Astrocyte (in vitro differentiated cells and primary cell): ENCODE measurements at regions not wholly inside any gene's neighbourhood (a gene's known extent, or its start where the extent isn't known, plus 50 kb on each side); places are given as distances from the start of the nearest gene placed in this dataset.

Source experiments
- DNase-seq: peaks from one replicate; pipeline ENCODE4 v3.0.0-alpha.2; 2010; ENCODE audit warnings: low read depth
- FAIRE-seq: peaks from 2 replicates; lab custom pipeline; 2011; peaks lifted over from hg19 to GRCh38; lab: Jason Lieb, UNC
- H2AFZ ChIP-seq: 2 replicates; pipeline ENCODE4 v1.6.0; 2012; ENCODE audit warnings: low read depth, low read length, inconsistent platforms
- H3K27ac ChIP-seq: 2 replicates; pipeline ENCODE4 v1.5.1; 2011; ENCODE audit warnings: low read depth, low read length, inconsistent platforms
- H3K27me3 ChIP-seq: 2 replicates; pipeline ENCODE4 v1.6.0; 2011; ENCODE audit warnings: low read length, inconsistent platforms; ENCODE audit not compliant: insufficient read depth
- H3K36me3 ChIP-seq: 2 replicates; pipeline ENCODE4 v1.5.1; 2011; ENCODE audit warnings: low read length, inconsistent platforms; ENCODE audit not compliant: insufficient read depth
- H3K4me1 ChIP-seq: 2 replicates; pipeline ENCODE4 v1.5.1; 2011; ENCODE audit warnings: low read length, inconsistent platforms; ENCODE audit not compliant: insufficient read depth
- H3K4me2 ChIP-seq: 2 replicates; pipeline ENCODE4 v1.6.0; 2012; ENCODE audit warnings: low read length, inconsistent platforms
- H3K4me3 ChIP-seq: 2 replicates; pipeline ENCODE4 v1.5.1; 2011; ENCODE audit warnings: low read depth, mild to moderate bottlenecking, low read length, inconsistent platforms; ENCODE audit not compliant: insufficient read depth
- H3K79me2 ChIP-seq: 2 replicates; pipeline ENCODE4 v1.6.0; 2012; ENCODE audit warnings: mild to moderate bottlenecking, low read length, inconsistent platforms; ENCODE audit not compliant: insufficient read depth
- H3K9ac ChIP-seq: 2 replicates; pipeline ENCODE4 v1.6.0; 2012; ENCODE audit warnings: mild to moderate bottlenecking, low read length, inconsistent platforms
- H3K9me3 ChIP-seq: 2 replicates; pipeline ENCODE4 v1.5.1; 2012; ENCODE audit warnings: low read depth, mild to moderate bottlenecking, low read length, inconsistent platforms; ENCODE audit not compliant: insufficient read depth
- H4K20me1 ChIP-seq: 2 replicates; pipeline ENCODE4 v1.6.0; 2012; ENCODE audit warnings: low read length, inconsistent platforms; ENCODE audit not compliant: insufficient read depth
- H3K27ac Mint-ChIP-seq: one replicate; pipeline ENCODE4 v1.8.0; 2021; ENCODE audit warnings: mild to moderate bottlenecking, mixed read lengths; ENCODE audit not compliant: unreplicated experiment
- H3K27me3 Mint-ChIP-seq: one replicate; pipeline ENCODE4 v1.8.0; 2021; ENCODE audit warnings: low read depth, mixed read lengths; ENCODE audit not compliant: unreplicated experiment
- H3K36me3 Mint-ChIP-seq: one replicate; pipeline ENCODE4 v1.8.0; 2021; ENCODE audit warnings: low read depth, mixed read lengths; ENCODE audit not compliant: unreplicated experiment
- H3K4me1 Mint-ChIP-seq: one replicate; pipeline ENCODE4 v1.8.0; 2021; ENCODE audit warnings: low read depth, mixed read lengths; ENCODE audit not compliant: unreplicated experiment
- H3K4me3 Mint-ChIP-seq: one replicate; pipeline ENCODE4 v1.8.0; 2021; ENCODE audit warnings: mild to moderate bottlenecking, moderate library complexity, mixed read lengths; ENCODE audit not compliant: unreplicated experiment
- H3K9me3 Mint-ChIP-seq: one replicate; pipeline ENCODE4 v1.8.0; 2021; ENCODE audit warnings: mild to moderate bottlenecking, mixed read lengths; ENCODE audit not compliant: unreplicated experiment
- CTCF ChIP-seq: IDR thresholded peaks from 2 replicates; pipeline ENCODE4 v1.5.1; 2011; ENCODE audit warnings: low read depth, mild to moderate bottlenecking, inconsistent platforms, low read length, moderate library complexity; ENCODE audit not compliant: insufficient read depth
- EZH2 ChIP-seq: IDR thresholded peaks from 2 replicates; pipeline ENCODE4 v1.6.1; 2012; ENCODE audit warnings: mild to moderate bottlenecking, low read length, inconsistent platforms; ENCODE audit not compliant: insufficient read depth

GRCh38 chr9:90034071-90034470 is 429.3 kb downstream of the GADD45G start:
- Histone ChIP-seq H3K9me3 (no peaks in the 10 kb centered on the region), H3K4me1 (no peaks in the 10 kb centered on the region), H3K27me3 (peaks cover 15% of the 10 kb centered on the region), H3K79me2 (no peaks in the 10 kb centered on the region), H3K4me3 (no peak overlapping the region), H4K20me1 (no peaks in the 10 kb centered on the region), H3K27ac (no peak overlapping the region), H2AFZ (no peak overlapping the region), H3K4me2 (no peak overlapping the region), H3K36me3 (no peaks in the 10 kb centered on the region), H3K9ac (no peak overlapping the region)
- Mint-ChIP-seq H3K36me3 (no peaks in the 10 kb centered on the region), H3K4me1 (no peaks in the 10 kb centered on the region), H3K27me3 (peaks cover 11% of the 10 kb centered on the region), H3K9me3 (no peaks in the 10 kb centered on the region), H3K27ac (no peak overlapping the region), H3K4me3 (no peak overlapping the region)
- FAIRE-seq (no peak), DNase-seq (no peak)
- TF ChIP-seq CTCF, result no peak
- TF ChIP-seq EZH2, result no peak

- Mint-ChIP-seq H3K36me3 (no peaks in the 10 kb centered on the region), H3K9me3 (peaks cover 6% of the 10 kb centered on the region), H3K4me3 (no peak overlapping the region), H3K27me3 (peaks cover 15% of the 10 kb centered on the region), H3K27ac (no peak overlapping the region), H3K4me1 (no peaks in the 10 kb centered on the region)
- TF ChIP-seq CTCF (no peak), EZH2 (no peak)
- H3K9me3 ChIP-seq, result no peaks in the 10 kb centered on the region
- DNase-seq (no peak), FAIRE-seq (no peak)
- H3K27ac ChIP-seq, result no peak overlapping the region
- no peak overlapping the region for H3K4me3 ChIP-seq
- no peaks in the 10 kb centered on the region for H3K36me3 ChIP-seq
- H3K4me1 ChIP-seq, result no peaks in the 10 kb centered on the region
- no peaks in the 10 kb centered on the region for H4K20me1 ChIP-seq
- H3K27me3 ChIP-seq, result peaks cover 9% of the 10 kb centered on the region
- H2AFZ ChIP-seq, result no peak overlapping the region
- no peaks in the 10 kb centered on the region for H3K79me2 ChIP-seq
- H3K4me2 ChIP-seq, result no peak overlapping the region
- H3K9ac ChIP-seq, result no peak overlapping the region
Observed at GRCh38 chr9:90035471-90035870, 430.7 kb downstream of the GADD45G start.

DNA sequence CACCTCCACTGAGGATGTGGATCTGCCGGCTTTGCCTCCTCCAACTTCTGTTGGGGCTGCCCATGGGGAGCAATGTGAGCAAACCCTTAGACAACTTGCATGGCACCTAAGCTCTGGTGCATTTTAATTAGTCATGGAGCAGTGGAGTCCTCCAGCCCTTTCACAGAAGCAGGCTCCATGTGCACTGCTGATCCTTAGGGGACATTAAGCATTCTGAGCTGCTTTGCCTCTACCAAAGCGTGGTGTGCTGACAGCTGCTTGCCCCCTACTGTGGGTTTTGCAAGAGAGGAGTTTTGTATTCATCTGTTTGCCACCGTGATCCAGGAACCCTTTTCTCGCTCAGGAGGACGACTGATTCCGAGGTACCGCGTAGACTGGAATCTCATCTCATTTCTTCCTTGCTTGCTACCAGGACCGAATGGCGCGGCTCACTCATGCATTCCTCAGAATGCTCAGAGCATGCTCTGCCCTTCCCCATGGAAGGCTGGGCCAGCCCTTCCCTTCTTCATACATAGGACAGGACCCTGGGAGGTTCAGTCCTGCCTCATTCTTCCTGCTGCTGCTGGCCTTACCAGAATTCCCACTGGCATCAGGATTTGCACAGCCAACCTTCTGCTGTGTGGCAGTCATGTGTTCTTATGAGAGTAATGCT is 432.5 kb downstream of the GADD45G start:
- Histone ChIP-seq H3K4me1 (no peaks in the 10 kb centered on the region), H2AFZ (no peak overlapping the region), H3K27me3 (peaks cover 7% of the 10 kb centered on the region), H4K20me1 (no peaks in the 10 kb centered on the region), H3K27ac (no peak overlapping the region), H3K79me2 (no peaks in the 10 kb centered on the region), H3K9ac (no peak overlapping the region), H3K4me3 (no peak overlapping the region), H3K9me3 (no peaks in the 10 kb centered on the region), H3K4me2 (no peak overlapping the region), H3K36me3 (no peaks in the 10 kb centered on the region)
- FAIRE-seq (no peak), DNase-seq (no peak)
- no peaks in the 10 kb centered on the region for H3K4me1 Mint-ChIP-seq
- no peak overlapping the region for H3K4me3 Mint-ChIP-seq
- TF ChIP-seq CTCF (no peak), EZH2 (no peak)
- H3K27me3 Mint-ChIP-seq, result peaks cover 13% of the 10 kb centered on the region
- no peak overlapping the region for H3K27ac Mint-ChIP-seq
- no peaks in the 10 kb centered on the region for H3K36me3 Mint-ChIP-seq
- peaks cover 10% of the 10 kb centered on the region for H3K9me3 Mint-ChIP-seq
